HG03575 (cell line): ENCODE measurements at regions not wholly inside any gene's neighbourhood (a gene's known extent, or its start where the extent isn't known, plus 50 kb on each side); places are given as distances from the start of the nearest gene placed in this dataset.
"Not testable (repeated sequence)": the region's sequence is repeated elsewhere in the genome, so short reads cannot be mapped to it uniquely, and the experiment has no call there.

Source experiments
- ATAC-seq: cut with Tn5 transposase; IDR thresholded peaks from one replicate; pipeline ENCODE4 v1.9.1; 2021; ENCODE audit not compliant: unreplicated experiment, insufficient number of reproducible peaks, low FRiP score; ENCODE audit errors: extremely low read depth

- no peak for ATAC-seq
These were observed 160.1 kb upstream of the ZC3H15 start for GRCh38 chr2:186325827-186326535.

- ATAC-seq, result peak; percentile 81
These were observed 158.7 kb upstream of the ZC3H15 start for GRCh38 chr2:186327251-186327868.

- no peak for ATAC-seq
These were observed 157.2 kb upstream of the ZC3H15 start for GRCh38 chr2:186328838-186329237.

- no peak for ATAC-seq
These were observed 156.0 kb upstream of the ZC3H15 start for GRCh38 chr2:186330050-186330449.

- no peak for ATAC-seq
These were observed 146.3 kb upstream of the ZC3H15 start for GRCh38 chr2:186339716-186340115.

GRCh38 chr2:186342029-186342428, 144.0 kb upstream of the ZC3H15 start:
- ATAC-seq, result no peak

- no peak for ATAC-seq
These were observed 140.3 kb upstream of the ZC3H15 start for GRCh38 chr2:186345745-186346144.

- no peak for ATAC-seq
These were observed 139.8 kb upstream of the ZC3H15 start for GRCh38 chr2:186346216-186346615.

DNA sequence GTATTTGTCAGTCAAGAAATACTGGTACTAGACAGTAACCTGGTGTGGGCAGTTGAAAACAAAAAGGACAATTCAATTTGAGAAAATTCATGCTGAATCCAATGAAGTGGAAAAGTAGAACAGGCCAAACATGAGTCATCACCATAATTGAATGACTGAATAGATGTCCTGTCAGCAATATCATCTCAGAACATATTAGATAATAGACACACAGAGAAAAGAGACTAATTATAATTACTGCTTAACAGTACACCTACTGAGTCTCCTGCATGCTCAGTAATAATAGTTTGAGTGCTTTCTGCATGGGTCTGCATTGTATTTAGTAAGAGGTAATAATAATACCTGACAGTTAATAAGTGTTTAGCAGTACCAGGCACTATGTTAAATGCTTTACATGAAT, 138.6 kb upstream of the ZC3H15 start:
- ATAC-seq, result no peak

- no peak for ATAC-seq
These were observed 137.9 kb upstream of the ZC3H15 start for GRCh38 chr2:186348200-186348599.

GRCh38 chr2:186349508-186349907, 136.6 kb upstream of the ZC3H15 start:
- peak; percentile 50 for ATAC-seq

DNA sequence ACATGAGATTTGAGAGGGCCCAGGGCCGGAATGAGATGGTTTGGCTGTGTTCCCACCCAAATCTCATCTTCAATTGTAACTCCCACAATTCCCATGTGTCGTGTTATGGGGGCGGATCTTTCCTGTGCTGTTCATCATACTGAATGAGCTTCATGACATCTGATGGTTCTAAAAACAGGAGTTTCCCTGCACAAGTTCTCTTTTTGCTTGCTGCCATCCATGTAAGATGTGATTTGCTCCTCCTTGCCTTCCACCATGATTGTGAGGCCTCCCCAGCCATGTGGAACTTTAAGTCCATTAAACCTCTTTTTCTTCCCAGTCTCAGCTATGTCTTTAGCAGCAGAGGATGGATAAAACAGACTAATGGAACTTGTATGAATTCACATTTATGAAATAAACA, 131.9 kb upstream of the ZC3H15 start:
- ATAC-seq, result not testable (repeated sequence)

DNA sequence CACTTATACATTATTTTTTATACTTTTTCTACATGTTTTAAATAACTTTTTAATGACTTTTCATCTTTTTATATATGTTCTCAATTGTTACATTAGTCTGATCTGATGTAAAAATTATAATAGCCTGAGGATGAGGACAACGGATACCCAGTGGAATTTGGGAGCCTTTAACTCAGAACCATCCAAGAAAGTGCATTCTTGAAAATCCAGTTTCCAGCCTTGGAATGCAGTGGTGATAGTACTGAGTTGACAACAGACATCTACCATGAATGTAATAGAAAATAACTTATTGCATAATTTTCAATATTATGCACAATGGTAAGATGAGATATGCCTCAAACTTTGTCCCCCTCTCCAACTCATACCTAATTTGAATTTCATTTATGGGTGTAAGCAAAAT, 120.7 kb upstream of the ZC3H15 start:
- no peak for ATAC-seq

GRCh38 chr2:186379052-186379451, 107.0 kb upstream of the ZC3H15 start:
- no peak for ATAC-seq

DNA sequence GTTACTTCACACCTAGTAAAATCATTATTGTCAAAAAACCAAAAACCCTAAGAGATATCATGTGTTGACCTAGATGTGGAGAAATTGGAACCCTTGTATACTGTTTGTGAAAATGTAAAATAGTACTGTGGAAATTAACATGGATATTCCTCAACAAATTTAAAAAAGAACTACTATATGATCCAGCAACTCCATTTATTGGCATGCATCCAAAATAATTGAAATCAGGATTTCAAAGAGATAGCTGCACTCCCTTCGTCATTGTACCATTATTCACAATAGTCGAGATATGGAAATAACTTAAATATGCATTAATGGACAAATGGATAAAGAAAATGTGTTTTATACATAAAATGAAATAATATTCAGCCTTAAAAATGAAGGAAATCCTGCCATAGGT, 105.3 kb upstream of the ZC3H15 start:
- no peak for ATAC-seq

DNA sequence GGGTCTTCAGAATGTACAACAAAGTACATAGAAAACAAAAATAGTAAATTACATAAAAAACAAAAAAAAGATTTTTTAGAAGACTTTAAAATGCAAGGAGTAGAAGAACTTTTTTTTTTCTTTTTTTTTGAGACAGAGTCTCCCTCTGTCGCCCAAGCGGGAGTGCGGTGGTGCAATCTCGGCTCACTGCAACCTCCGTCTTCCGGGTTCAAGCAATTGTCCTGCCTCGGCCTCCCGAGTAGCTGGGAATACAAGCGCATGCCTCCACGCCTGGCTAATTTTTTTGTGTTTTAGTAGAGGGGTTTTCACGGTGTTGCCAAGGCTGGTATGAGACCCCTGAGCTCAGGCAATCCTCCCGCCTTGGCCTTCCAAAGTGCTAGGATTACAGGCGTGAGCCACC, 104.5 kb upstream of the ZC3H15 start:
- ATAC-seq, result no peak

- ATAC-seq, result no peak
These were observed 103.1 kb upstream of the ZC3H15 start for GRCh38 chr2:186382932-186383331.

DNA sequence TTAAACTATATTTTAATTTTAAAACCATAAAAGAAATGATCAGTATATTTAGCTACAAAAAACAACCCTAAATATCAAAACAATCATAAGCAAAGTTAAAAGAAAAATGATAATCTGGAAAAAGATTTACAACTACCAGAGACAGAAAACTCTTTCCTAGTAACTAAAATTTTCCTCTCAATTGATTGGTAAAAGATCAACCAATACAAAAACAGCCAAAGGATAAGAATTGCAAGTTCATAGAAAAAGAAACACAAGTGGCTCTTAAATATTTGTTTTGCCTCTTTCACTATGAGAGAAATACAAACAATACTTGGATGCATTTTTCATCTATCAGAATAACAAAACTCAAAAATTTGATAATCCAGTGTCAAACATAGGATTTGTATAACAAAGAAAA, 101.8 kb upstream of the ZC3H15 start:
- no peak for ATAC-seq

DNA sequence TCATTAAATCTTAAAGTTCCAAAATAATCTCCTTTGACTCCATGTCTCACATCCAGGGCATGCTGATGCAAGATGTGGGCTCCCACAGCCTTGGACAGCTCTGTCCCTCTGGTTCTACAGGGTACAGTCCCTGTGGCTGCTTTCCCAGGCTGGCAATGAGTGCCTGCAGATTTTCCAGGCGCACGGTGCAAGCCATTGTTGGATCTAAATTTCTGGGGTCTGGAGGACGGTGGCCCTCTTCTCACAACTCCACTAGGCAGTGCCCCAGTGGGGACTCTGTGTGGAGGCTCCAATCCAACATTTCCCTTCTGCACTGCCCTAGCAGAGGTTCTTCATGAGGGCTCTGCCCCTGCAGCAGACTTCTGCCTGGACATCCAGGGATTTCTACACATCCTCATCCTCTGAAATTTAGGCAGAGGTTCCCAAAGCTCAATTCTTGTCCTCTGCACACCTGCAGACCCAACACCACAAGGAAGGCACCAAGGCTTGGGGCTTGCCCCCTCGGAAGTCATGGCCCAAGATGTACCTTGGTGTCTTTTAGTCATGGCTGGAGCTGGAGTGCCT, 100.3 kb upstream of the ZC3H15 start:
- not testable (repeated sequence) for ATAC-seq

GRCh38 chr2:186399082-186399644, 86.9 kb upstream of the ZC3H15 start:
- ATAC-seq, result peak; percentile 90
